Suprapubic skin (tissue), 4 donors: ENCODE measurements at regions not wholly inside any gene's neighbourhood (a gene's known extent, or its start where the extent isn't known, plus 50 kb on each side); places are given as distances from the start of the nearest gene placed in this dataset.

Source experiments
- CTCF ChIP-seq, 2 donors: fragments of 200-600 bp in 1 of 2; fragments of 450-650 bp in 1 of 2; sonication (generic) in 1 of 2; IDR thresholded peaks; one replicate each; pipeline ENCODE4 v1.5.1; 2016 to 2019; ENCODE audit warnings: antibody characterized with exemption in 2 of 2, mild to moderate bottlenecking in 1 of 2, moderate library complexity in 1 of 2
- EP300 ChIP-seq: sonication (generic); formaldehyde crosslinking; IDR thresholded peaks from one replicate; pipeline ENCODE4 v1.6.1; 2017; ENCODE audit warnings: antibody characterized with exemption
- POLR2A ChIP-seq, 2 donors: fragments of 450-650 bp; IDR thresholded peaks; one replicate each; pipeline ENCODE4 v1.6.1; 2017; ENCODE audit warnings: antibody characterized with exemption in 2 of 2, mild to moderate bottlenecking in 2 of 2, moderate library complexity in 2 of 2
- POLR2AphosphoS5 ChIP-seq, 3 donors: sonication (generic); formaldehyde crosslinking; IDR thresholded peaks; one replicate each; pipeline ENCODE4 v1.6.1; 2017; ENCODE audit warnings: antibody characterized with exemption in 3 of 3

- no peak for TF ChIP-seq POLR2A (IDR thresholded peaks at IDR 0.05)
- TF ChIP-seq CTCF (IDR thresholded peaks at IDR 0.05), result no peak
- no peak for TF ChIP-seq EP300
- no peak for TF ChIP-seq POLR2AphosphoS5 (IDR thresholded peaks at IDR 0.05)
Measured at GRCh38 chr16:52621651-52622050, 74.7 kb upstream of the TOX3 start.
